ENCODE measurements at regions not wholly inside any gene's neighbourhood (a gene's known extent, or its start where the extent isn't known, plus 50 kb on each side); places are given as distances from the start of the nearest gene placed in this dataset.

DNA sequence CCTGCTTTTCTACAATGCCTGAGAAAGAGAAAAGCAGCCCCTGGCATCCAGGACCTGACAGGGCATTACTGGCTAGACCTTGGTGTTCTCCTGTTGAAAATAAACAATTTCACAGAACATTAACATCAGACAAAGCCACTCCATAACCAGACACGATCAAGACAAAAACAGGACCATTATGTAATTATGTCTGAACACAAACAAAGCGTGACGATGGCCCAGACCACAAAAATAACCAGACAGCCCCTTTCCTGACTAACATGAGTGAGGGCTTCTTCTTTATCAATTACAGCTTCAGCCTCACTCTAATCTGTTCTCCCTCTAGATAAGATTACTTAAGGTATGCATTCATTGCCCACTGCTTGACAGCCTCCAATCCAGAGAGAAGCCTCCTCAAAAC lies 172.7 kb upstream of the LMCD1 start:
- Histone ChIP-seq H2BK5ac (ENCODE audit: low read depth, low read length, poor library complexity, severe bottlenecking) (no peak overlapping the region), H4K20me1 (ENCODE audit: insufficient read depth, low read length) (no peaks in the 10 kb centered on the region), H4K5ac (ENCODE audit: low read depth, low read length) (no peak overlapping the region), H2AFZ (replicated peaks; ENCODE audit: low read length, poor library complexity) (no peak overlapping the region), H3K18ac (ENCODE audit: low read depth, low read length) (no peak overlapping the region), H3K4me2 (ENCODE audit: low read depth, low read length) (no peak overlapping the region), H3K23ac (ENCODE audit: low read depth, low read length) (no peak overlapping the region), H2BK20ac (ENCODE audit: low read depth, low read length) (no peak overlapping the region), H3K36me3 (ENCODE audit: control insufficient read depth, insufficient read depth, low read length) (no peaks in the 10 kb centered on the region), H3K27ac (ENCODE audit: insufficient read depth, low read length) (no peak overlapping the region), H4K91ac (ENCODE audit: insufficient read depth, low read depth, low read length) (no peak overlapping the region), H3K56ac (ENCODE audit: extremely low read depth, insufficient read depth, low read length) (no peak overlapping the region), H4K8ac (ENCODE audit: low read depth in 2 of 2, low read length in 2 of 2) (no peak overlapping the region), H3K4me1 (ENCODE audit: control insufficient read depth, insufficient read depth, low read length) (no peaks in the 10 kb centered on the region), H3K9me1 (ENCODE audit: insufficient read depth, low read length) (no peaks in the 10 kb centered on the region), H2BK120ac (ENCODE audit: low read depth, low read length) (no peak overlapping the region), H3K14ac (replicated peaks; ENCODE audit: low read depth, low read length) (no peak overlapping the region), H2BK15ac (ENCODE audit: low read depth, low read length) (no peak overlapping the region), H3K9me3 (ENCODE audit: control insufficient read depth, insufficient read depth, low read length) (no peaks in the 10 kb centered on the region), H3K27me3 (ENCODE audit: control insufficient read depth, insufficient read depth, low read length) (peaks cover 5% of the 10 kb centered on the region; the same call in 1 of the 2 replicates), H2AK9ac (replicated peaks; ENCODE audit: low read depth, low read length, poor library complexity) (no peak overlapping the region), H3K4me3 (ENCODE audit: insufficient read depth, low read depth, low read length) (no peak overlapping the region), H3K4ac (ENCODE audit: low read depth, low read length) (no peak overlapping the region), H2AK5ac (ENCODE audit: low read depth, low read length) (no peak overlapping the region), H3K79me1 (ENCODE audit: low read depth in 1 of 2, low read length in 2 of 2) (no peaks in the 10 kb centered on the region), H3K9ac (ENCODE audit: low read depth, low read length) (no peak overlapping the region)
- ATAC-seq (ENCODE audit: low read depth) (no peak), DNase-seq (no peak)
- WGBS, 2 experiments (ENCODE audit: extremely low coverage in 2 of 2, insufficient read length in 1 of 2) = 0% methylated on average over 2 of the region's 3 CpGs; no CpG with 5 or more reads in 1 of the 2 experiments
- BruUV-seq (replicated peaks) = no TSS peak
- intact Hi-C loops (cut with micrococcal nuclease) (no loop called here), in situ Hi-C loops (cut with MboI; ENCODE audit: low sequenced_read_pairs) (no loop called here), dilution Hi-C loops (cut with HindIII; ENCODE audit: low sequenced_read_pairs, unreplicated experiment) (no loop called here)
- ChIA-PET CTCF (no interaction called here), POLR2A (ENCODE audit: unreplicated experiment) (no interaction called here)
- TF ChIP-seq MAFK (IDR thresholded peaks at IDR 0.05; ENCODE audit: low read depth, low read length) = no peak
- TF ChIP-seq, protein P1, sequence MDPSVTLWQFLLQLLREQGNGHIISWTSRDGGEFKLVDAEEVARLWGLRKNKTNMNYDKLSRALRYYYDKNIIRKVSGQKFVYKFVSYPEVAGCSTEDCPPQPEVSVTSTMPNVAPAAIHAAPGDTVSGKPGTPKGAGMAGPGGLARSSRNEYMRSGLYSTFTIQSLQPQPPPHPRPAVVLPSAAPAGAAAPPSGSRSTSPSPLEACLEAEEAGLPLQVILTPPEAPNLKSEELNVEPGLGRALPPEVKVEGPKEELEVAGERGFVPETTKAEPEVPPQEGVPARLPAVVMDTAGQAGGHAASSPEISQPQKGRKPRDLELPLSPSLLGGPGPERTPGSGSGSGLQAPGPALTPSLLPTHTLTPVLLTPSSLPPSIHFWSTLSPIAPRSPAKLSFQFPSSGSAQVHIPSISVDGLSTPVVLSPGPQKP (IDR thresholded peaks at IDR 0.05; ENCODE audit: borderline replicate concordance, low read depth, low read length) = no peak
- no peak for TF ChIP-seq RAD21 (IDR thresholded peaks at IDR 0.05; ENCODE audit: low read length)
- TF ChIP-seq MAZ (IDR thresholded peaks at IDR 0.05; ENCODE audit: borderline replicate concordance, low read depth, low read length) = no peak
- TF ChIP-seq, protein P2, sequence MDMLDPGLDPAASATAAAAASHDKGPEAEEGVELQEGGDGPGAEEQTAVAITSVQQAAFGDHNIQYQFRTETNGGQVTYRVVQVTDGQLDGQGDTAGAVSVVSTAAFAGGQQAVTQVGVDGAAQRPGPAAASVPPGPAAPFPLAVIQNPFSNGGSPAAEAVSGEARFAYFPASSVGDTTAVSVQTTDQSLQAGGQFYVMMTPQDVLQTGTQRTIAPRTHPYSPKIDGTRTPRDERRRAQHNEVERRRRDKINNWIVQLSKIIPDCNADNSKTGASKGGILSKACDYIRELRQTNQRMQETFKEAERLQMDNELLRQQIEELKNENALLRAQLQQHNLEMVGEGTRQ (IDR thresholded peaks at IDR 0.05; ENCODE audit: low read depth, low read length) = no peak
- no peak for TF ChIP-seq POLR2A (IDR thresholded peaks at IDR 0.05; ENCODE audit: low read depth, low read length)

All from IMR-90 (cell line).